ENCODE measurements at regions not wholly inside any gene's neighbourhood (a gene's known extent, or its start where the extent isn't known, plus 50 kb on each side); places are given as distances from the start of the nearest gene placed in this dataset.

- POLR2A ChIA-PET: no interaction called here
- CTCF ChIA-PET: interaction anchor here (1.4 kb wide), 1 partner anchor 10 kb away, joined by 5 read pairs; no protein-coding TSS in a partner anchor
- DNase-seq (ENCODE audit: extremely low spot score): no peak
- no peak for TF ChIP-seq CTCF (IDR thresholded peaks at IDR 0.05; ENCODE audit: control extremely low read depth, extremely low read depth, low read depth, missing control alignments)
Observed at GRCh38 chr9:74443036-74443750, 53.9 kb upstream of the RORB start.

- no peak for TF ChIP-seq CTCF (IDR thresholded peaks at IDR 0.05; ENCODE audit: control extremely low read depth, extremely low read depth, low read depth, missing control alignments)
- ChIA-PET CTCF (interaction anchor here (1.4 kb wide), 1 partner anchor 9 kb away, joined by 3 read pairs; no protein-coding TSS in a partner anchor), POLR2A (no interaction called here)
- no peak for DNase-seq (ENCODE audit: extremely low spot score)
Observed at GRCh38 chr9:74444369-74444768, 52.8 kb upstream of the RORB start.
